WERI-Rb-1 (cell line): ENCODE measurements at regions not wholly inside any gene's neighbourhood (a gene's known extent, or its start where the extent isn't known, plus 50 kb on each side); places are given as distances from the start of the nearest gene placed in this dataset.
"Not testable (repeated sequence)": the region's sequence is repeated elsewhere in the genome, so short reads cannot be mapped to it uniquely, and the experiment has no call there.

ENCODE experiments used
- DNase-seq: peaks from one replicate; pipeline ENCODE4 v3.0.0-alpha.2; 2020
- H3K27ac ChIP-seq: fragments of 250-450 bp; sonication (Bioruptor Pico); 2 replicates; pipeline ENCODE4 v1.5.1; 2020; ENCODE audit warnings: mild to moderate bottlenecking, moderate library complexity
- H3K27me3 ChIP-seq: fragments of 250-450 bp; sonication (Bioruptor Pico); 2 replicates; pipeline ENCODE4 v1.5.1; 2021; ENCODE audit warnings: mild to moderate bottlenecking, low read depth, moderate library complexity; ENCODE audit not compliant: insufficient read depth, severe bottlenecking
- H3K36me3 ChIP-seq: fragments of 250-450 bp; sonication (Bioruptor Pico); 2 replicates; pipeline ENCODE4 v1.5.1; 2020; ENCODE audit warnings: mild to moderate bottlenecking, moderate library complexity
- H3K4me3 ChIP-seq: 2 replicates; pipeline ENCODE4 v1.5.1; 2011; ENCODE audit warnings: low read depth, mild to moderate bottlenecking, control low read depth, low read length
- H3K9me3 ChIP-seq: fragments of 250-450 bp; sonication (Bioruptor Pico); 2 replicates; pipeline ENCODE4 v1.5.1; 2021; ENCODE audit warnings: mild to moderate bottlenecking, moderate library complexity; ENCODE audit not compliant: severe bottlenecking
- TF ChIP-seq, protein P1 (sequence below): IDR thresholded peaks from 2 replicates; pipeline ENCODE4 v1.5.1; 2011; ENCODE audit warnings: low read depth, mild to moderate bottlenecking, control low read depth, inconsistent platforms, low read length

DNA sequence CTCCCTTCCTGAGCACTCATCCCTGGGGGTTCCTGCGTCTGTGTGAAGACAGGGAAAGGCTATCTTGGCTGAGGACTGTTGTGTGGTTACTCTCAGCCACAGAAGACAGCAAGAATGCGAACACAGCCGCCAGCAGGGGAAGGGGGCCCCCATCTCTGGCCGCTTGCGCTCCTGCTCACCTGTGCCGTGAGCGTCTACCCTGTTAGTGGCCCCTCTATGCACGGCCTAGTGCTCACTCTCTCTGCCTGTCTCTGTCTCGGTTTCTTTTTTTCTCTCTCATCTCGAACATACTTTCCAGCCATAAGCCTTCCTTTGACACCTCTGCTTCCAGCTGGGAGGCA is 206.7 kb upstream of the APCDD1 start:
- no peaks in the 10 kb centered on the region for H3K36me3 ChIP-seq
- TF ChIP-seq, protein P1, sequence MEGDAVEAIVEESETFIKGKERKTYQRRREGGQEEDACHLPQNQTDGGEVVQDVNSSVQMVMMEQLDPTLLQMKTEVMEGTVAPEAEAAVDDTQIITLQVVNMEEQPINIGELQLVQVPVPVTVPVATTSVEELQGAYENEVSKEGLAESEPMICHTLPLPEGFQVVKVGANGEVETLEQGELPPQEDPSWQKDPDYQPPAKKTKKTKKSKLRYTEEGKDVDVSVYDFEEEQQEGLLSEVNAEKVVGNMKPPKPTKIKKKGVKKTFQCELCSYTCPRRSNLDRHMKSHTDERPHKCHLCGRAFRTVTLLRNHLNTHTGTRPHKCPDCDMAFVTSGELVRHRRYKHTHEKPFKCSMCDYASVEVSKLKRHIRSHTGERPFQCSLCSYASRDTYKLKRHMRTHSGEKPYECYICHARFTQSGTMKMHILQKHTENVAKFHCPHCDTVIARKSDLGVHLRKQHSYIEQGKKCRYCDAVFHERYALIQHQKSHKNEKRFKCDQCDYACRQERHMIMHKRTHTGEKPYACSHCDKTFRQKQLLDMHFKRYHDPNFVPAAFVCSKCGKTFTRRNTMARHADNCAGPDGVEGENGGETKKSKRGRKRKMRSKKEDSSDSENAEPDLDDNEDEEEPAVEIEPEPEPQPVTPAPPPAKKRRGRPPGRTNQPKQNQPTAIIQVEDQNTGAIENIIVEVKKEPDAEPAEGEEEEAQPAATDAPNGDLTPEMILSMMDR = no peak
- H3K4me3 ChIP-seq = no peak overlapping the region
- H3K27me3 ChIP-seq = no peaks in the 10 kb centered on the region
- no peak for DNase-seq
- H3K9me3 ChIP-seq = no peaks in the 10 kb centered on the region
- H3K27ac ChIP-seq = no peak overlapping the region

DNA sequence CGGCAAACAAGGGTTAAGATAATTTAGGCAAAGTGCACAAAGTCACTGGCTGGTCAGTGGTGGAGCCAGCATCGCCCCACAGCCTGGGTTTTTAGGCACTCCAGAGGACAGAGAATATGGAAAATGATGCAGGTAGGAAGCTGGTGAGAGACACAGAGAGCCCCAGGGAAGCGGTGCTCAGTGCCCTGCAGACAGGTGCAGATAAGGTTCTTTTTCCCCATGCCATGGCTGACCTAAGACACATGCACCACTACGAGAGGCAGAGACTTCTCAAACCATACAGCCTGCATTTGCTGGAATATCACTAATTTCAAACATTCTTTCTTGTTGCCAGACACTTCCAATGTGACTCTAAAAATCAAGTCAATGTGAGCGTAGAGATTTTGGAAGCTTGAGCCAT is 205.7 kb upstream of the APCDD1 start:
- no peaks in the 10 kb centered on the region for H3K27me3 ChIP-seq
- H3K4me3 ChIP-seq = no peak overlapping the region
- TF ChIP-seq, protein P1 = no peak
- no peak for DNase-seq
- H3K27ac ChIP-seq = no peak overlapping the region
- H3K9me3 ChIP-seq = no peaks in the 10 kb centered on the region
- no peaks in the 10 kb centered on the region for H3K36me3 ChIP-seq

DNA sequence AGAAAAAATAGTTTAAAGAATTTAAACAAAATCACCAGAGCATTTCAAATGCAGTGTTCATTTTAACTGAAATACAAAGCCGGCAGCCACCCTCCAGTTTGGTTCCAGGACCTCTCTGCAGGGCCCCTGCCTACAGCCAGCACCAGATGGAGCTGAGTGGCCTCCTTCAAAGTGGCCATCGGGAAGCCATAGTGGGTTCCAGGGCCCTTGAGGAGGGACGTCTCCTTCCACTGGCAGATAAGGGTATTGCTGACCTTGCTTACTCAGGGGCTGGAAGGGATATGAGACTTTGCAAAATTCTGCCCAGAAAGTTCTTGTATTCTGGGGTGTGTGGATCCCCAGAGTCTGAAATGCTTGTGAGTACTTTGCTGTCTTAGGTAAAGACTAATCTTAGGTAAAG is 205.2 kb upstream of the APCDD1 start:
- H3K4me3 ChIP-seq = no peak overlapping the region
- H3K27ac ChIP-seq = no peak overlapping the region
- no peaks in the 10 kb centered on the region for H3K36me3 ChIP-seq
- TF ChIP-seq, protein P1 = peak; percentile 50
- no peaks in the 10 kb centered on the region for H3K27me3 ChIP-seq
- H3K9me3 ChIP-seq = no peaks in the 10 kb centered on the region
- DNase-seq = peak; percentile 65

DNA sequence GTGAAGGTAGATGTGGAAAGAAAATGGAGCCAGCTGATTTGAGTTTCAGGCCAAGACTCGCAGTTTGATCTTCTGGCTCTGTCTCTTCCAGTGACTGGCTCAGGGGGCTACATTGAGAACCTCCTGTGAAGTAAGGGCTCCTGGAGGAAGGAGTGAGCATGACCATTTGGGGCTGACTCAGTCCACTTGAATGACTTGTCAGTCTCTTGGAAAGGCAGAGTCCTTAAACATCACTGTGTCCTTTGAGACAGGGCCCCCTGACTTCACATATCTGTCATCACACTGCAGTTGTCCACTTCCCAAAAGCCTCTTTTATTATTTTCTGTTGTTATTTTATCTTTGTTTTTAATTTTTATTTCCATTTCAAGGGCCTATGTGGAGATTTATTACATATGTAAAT is 204.6 kb upstream of the APCDD1 start:
- Histone ChIP-seq H3K27ac (no peak overlapping the region), H3K36me3 (no peaks in the 10 kb centered on the region), H3K9me3 (no peaks in the 10 kb centered on the region), H3K27me3 (no peaks in the 10 kb centered on the region), H3K4me3 (no peak overlapping the region)
- TF ChIP-seq, protein P1 = no peak
- DNase-seq = no peak

DNA sequence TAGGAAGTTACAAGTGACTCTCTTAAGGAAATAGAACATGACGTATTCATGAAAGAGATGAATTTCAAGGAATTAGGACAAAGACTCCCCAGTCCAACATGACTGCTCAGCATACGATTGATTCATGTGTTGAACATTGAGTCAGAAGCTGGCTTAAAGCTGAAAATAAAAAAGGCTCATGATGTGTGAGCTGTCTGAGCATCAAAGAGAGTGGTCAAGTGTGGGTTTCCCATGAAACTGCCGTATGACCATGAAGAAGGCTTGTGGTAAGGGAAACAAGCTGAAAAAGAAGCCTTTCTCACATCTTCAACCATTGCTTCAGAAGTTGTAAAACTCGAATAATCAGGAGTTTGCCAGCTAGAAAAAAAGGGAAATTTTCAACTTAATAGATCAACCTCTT is 201.9 kb upstream of the APCDD1 start:
- no peaks in the 10 kb centered on the region for H3K27me3 ChIP-seq
- H3K36me3 ChIP-seq = no peaks in the 10 kb centered on the region
- peaks cover 2% of the 10 kb centered on the region for H3K9me3 ChIP-seq
- TF ChIP-seq, protein P1 = no peak
- H3K27ac ChIP-seq = no peak overlapping the region
- no peak overlapping the region for H3K4me3 ChIP-seq
- no peak for DNase-seq

DNA sequence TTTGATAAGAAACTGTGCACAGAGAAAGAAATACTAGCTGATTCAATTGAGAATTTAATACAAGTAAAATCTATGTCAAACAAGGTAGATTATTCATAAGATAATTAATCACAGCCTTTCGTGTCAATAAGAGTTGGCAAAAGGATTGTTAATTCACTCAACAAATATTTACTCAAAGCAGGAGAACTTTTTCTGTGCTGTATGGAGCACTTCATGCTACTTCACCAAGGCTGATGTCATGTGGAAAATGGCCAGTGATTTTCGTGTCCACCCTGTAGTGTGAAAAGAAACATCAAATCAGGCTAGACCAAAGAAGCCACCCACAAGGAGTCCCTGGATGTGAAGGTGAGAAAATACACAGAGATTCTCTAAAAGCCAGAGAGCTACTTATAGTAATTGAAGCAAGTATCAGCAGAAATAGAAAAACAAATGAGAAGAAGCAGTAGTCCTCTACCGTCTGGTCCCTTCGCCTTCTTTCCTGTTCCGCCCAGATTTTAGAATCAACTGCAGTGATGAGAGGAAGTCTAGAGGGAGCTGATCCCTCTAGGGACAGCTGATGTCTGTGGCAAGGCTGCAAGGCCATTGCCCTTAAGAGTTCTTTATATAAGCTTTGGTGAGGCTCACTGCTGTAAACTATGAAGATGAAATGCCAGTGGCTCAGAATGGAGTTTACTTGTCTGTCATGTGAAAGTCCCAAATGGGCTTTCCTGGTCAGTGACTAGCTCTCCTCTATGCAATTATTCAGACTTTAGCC is 201.3 kb upstream of the APCDD1 start:
- TF ChIP-seq, protein P1 = no peak
- Histone ChIP-seq H3K27ac (no peak overlapping the region), H3K36me3 (no peaks in the 10 kb centered on the region), H3K4me3 (no peak overlapping the region), H3K9me3 (peaks cover 2% of the 10 kb centered on the region), H3K27me3 (no peaks in the 10 kb centered on the region)
- no peak for DNase-seq

DNA sequence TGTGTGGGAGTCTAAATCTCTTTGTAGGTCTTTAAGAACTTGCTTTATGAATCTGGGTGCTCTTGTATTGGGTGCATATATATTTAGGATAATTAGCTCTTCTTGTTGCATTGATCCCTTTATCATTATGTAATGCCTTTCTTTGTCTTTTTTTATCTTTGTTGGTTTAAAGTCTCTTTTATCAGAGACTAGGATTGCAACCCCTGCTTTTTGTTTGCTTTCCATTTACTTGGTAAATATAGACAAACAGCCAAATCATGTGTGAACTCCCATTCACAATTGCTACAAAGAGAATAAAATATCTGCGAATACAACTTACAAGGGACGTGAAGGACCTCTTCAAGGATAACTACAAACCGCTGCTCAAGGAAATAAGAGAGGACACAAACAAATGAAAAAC is 198.2 kb upstream of the APCDD1 start:
- not testable (repeated sequence) for H3K27me3 ChIP-seq, H3K36me3 ChIP-seq, H3K4me3 ChIP-seq, H3K27ac ChIP-seq, DNase-seq, H3K9me3 ChIP-seq
